GM12872 (cell line): ENCODE measurements at regions not wholly inside any gene's neighbourhood (a gene's known extent, or its start where the extent isn't known, plus 50 kb on each side); places are given as distances from the start of the nearest gene placed in this dataset.

Experiments
- CTCF ChIP-seq: IDR thresholded peaks from 3 replicates; pipeline ENCODE4 v1.5.1; 2011; ENCODE audit warnings: low read depth, mild to moderate bottlenecking, low read length, moderate library complexity; ENCODE audit not compliant: insufficient read depth

GRCh38 chr5:128796506-128796905 is 168.8 kb upstream of the SLC27A6 start:
- TF ChIP-seq CTCF: no peak

GRCh38 chr5:128798871-128799270 is 166.4 kb upstream of the SLC27A6 start:
- TF ChIP-seq CTCF: no peak

GRCh38 chr5:128799945-128800344 is 165.3 kb upstream of the SLC27A6 start:
- TF ChIP-seq CTCF: no peak

- no peak for TF ChIP-seq CTCF
These were observed 164.9 kb upstream of the SLC27A6 start for GRCh38 chr5:128800377-128800776.

GRCh38 chr5:128813317-128814070 is 151.8 kb upstream of the SLC27A6 start:
- TF ChIP-seq CTCF: no peak

- TF ChIP-seq CTCF: no peak
These were observed 150.1 kb upstream of the SLC27A6 start for GRCh38 chr5:128815201-128815600.

- no peak for TF ChIP-seq CTCF
These were observed 139.5 kb upstream of the SLC27A6 start for GRCh38 chr5:128825826-128826225.
